GM12878 (cell line): ENCODE measurements at regions not wholly inside any gene's neighbourhood (a gene's known extent, or its start where the extent isn't known, plus 50 kb on each side); places are given as distances from the start of the nearest gene placed in this dataset.

Experiments used
- ATAC-seq: fragments of 200-7000 bp; cut with Tn5 transposase; 3 replicates; pipeline ENCODE4 v1.9.1; 2020; ENCODE audit warnings: mild to moderate bottlenecking, moderate library complexity
- BruUV-seq: library from RNA; stranded (reverse); fragments of 400-500 nt; replicated peaks from 2 replicates; lab custom pipeline; 2021; lab: Mats Ljungman, UMichigan
- CTCF ChIA-PET: fragments of 300-600 bp; sonication (Branson Sonifier 250); formaldehyde crosslinking; extraction: SDS; loops from one replicate; lab custom pipeline; 2021; ENCODE audit warnings: inconsistent platforms; lab: Yijun Ruan, JAX
- POLR2A ChIA-PET: fragments of 350-600 bp; formaldehyde crosslinking; extraction: SDS; loops from one replicate; lab custom pipeline; 2021; ENCODE audit warnings: inconsistent platforms; lab: Charles Lee
- RAD21 ChIA-PET: fragments of 300-600 bp; sonication (Branson Sonifier 250); formaldehyde crosslinking; loops from one replicate; lab custom pipeline; 2023; ENCODE audit warnings: antibody characterized with exemption; ENCODE audit not compliant: unreplicated experiment; lab: Charles Lee
- SMC1A ChIA-PET: fragments of 300-600 bp; sonication (Branson Sonifier 250); formaldehyde crosslinking; loops from one replicate; lab custom pipeline; 2023; ENCODE audit not compliant: unreplicated experiment, uncharacterized antibody; lab: Charles Lee
- DNase-seq: peaks from one replicate; pipeline ENCODE4 v3.0.0-alpha.2; 2011; ENCODE audit warnings: low read depth, low spot score
- FAIRE-seq: peaks from 3 replicates; lab custom pipeline; 2011; peaks lifted over from hg19 to GRCh38; lab: Jason Lieb, UNC
- H2AFZ ChIP-seq: 2 replicates; pipeline ENCODE4 v1.6.0; 2011; ENCODE audit warnings: low read depth, low read length, control low read depth; ENCODE audit not compliant: control insufficient read depth
- H3K27ac ChIP-seq: 2 replicates; pipeline ENCODE4 v1.5.1; 2011; ENCODE audit warnings: control low read depth; ENCODE audit not compliant: control insufficient read depth, insufficient read depth
- H3K27me3 ChIP-seq, 2 experiments: replicated peaks in 1 of 2; 2 replicates each; pipeline versions ENCODE4 v1.6.0 to v1.6.1; 2011; ENCODE audit warnings: low read length in 1 of 2; ENCODE audit not compliant: control insufficient read depth in 2 of 2, insufficient read depth in 2 of 2
- H3K36me3 ChIP-seq, 2 experiments: 2 replicates each; pipeline ENCODE4 v1.5.1; 2011; ENCODE audit warnings: low read length in 1 of 2; ENCODE audit not compliant: control insufficient read depth in 2 of 2, insufficient read depth in 2 of 2
- H3K4me1 ChIP-seq: 2 replicates; pipeline ENCODE4 v1.6.1; 2011; ENCODE audit warnings: mild to moderate bottlenecking, low read length, moderate library complexity, mixed read lengths; ENCODE audit not compliant: control insufficient read depth, insufficient read depth
- H3K4me2 ChIP-seq: 2 replicates; pipeline ENCODE4 v1.6.0; 2011; ENCODE audit warnings: control low read depth; ENCODE audit not compliant: control insufficient read depth, insufficient read depth
- H3K4me3 ChIP-seq: fragments of 200-600 bp; sonication (generic); 2 replicates; pipeline ENCODE4 v1.5.1; 2016
- H3K79me2 ChIP-seq: 2 replicates; pipeline ENCODE4 v1.6.0; 2011; ENCODE audit warnings: low read length; ENCODE audit not compliant: control insufficient read depth, insufficient read depth
- H3K9ac ChIP-seq: 2 replicates; pipeline ENCODE4 v1.8.0; 2011; ENCODE audit warnings: low read length, control low read depth, mixed read lengths; ENCODE audit not compliant: control insufficient read depth, insufficient read depth
- H3K9me3 ChIP-seq: replicated peaks from 3 replicates; pipeline ENCODE4 v1.5.1; 2011; ENCODE audit warnings: mild to moderate bottlenecking, low read length; ENCODE audit not compliant: control insufficient read depth, insufficient read depth
- H4K20me1 ChIP-seq: 2 replicates; pipeline ENCODE4 v1.6.0; 2011; ENCODE audit not compliant: control insufficient read depth, insufficient read depth
- GABPA ChIP-seq: IDR thresholded peaks from 2 replicates; pipeline ENCODE4 v1.6.1; 2014; ENCODE audit warnings: antibody characterized with exemption, low read depth, mild to moderate bottlenecking, inconsistent platforms
- HSF1 ChIP-seq: fragments of 150-350 bp; IDR thresholded peaks from 2 replicates; pipeline ENCODE4 v1.6.1; 2014; ENCODE audit warnings: mild to moderate bottlenecking, low read depth, low read length
- IKZF1 ChIP-seq: fragments of 450-650 bp; conservative IDR thresholded peaks from 2 replicates; pipeline ENCODE4 v1.6.1; 2017; ENCODE audit warnings: antibody characterized with exemption, mild to moderate bottlenecking
- RCOR1 ChIP-seq: conservative IDR thresholded peaks from 2 replicates; pipeline ENCODE4 v1.6.1; 2012; ENCODE audit warnings: low read depth, low read length, improper control_type of control experiment
- YBX1 ChIP-seq: fragments of 450-650 bp; IDR thresholded peaks from 2 replicates; pipeline ENCODE4 v1.6.1; 2016; ENCODE audit warnings: antibody characterized with exemption
- ZNF207 ChIP-seq: fragments of 450-650 bp; IDR thresholded peaks from 2 replicates; pipeline ENCODE4 v1.6.1; 2014; ENCODE audit warnings: antibody characterized with exemption, mild to moderate bottlenecking, borderline replicate concordance
- ZNF24 ChIP-seq: fragments of 450-650 bp; IDR thresholded peaks from 2 replicates; pipeline ENCODE4 v1.6.1; 2017; ENCODE audit warnings: antibody characterized with exemption, mild to moderate bottlenecking
- ZSCAN29 ChIP-seq: fragments of 450-650 bp; IDR thresholded peaks from 2 replicates; pipeline ENCODE4 v1.6.1; 2017; ENCODE audit warnings: mild to moderate bottlenecking, moderate library complexity
- WGBS: methylation state at CpG from one replicate; pipeline ENCODE4 v1.1.6; 2016; ENCODE audit warnings: low lambda C conversion rate; ENCODE audit not compliant: insufficient replicate concordance, insufficient coverage; ENCODE audit errors: missing lambda C conversion rate; 5-methylcytosine and 5-hydroxymethylcytosine counted together
- in situ Hi-C: fragments of 300-500 bp; cut with MboI; formaldehyde crosslinking; loops from 9 replicates; pipeline ENCODE4 v1.14.3; 2018; ENCODE audit warnings: mixed read lengths
- intact Hi-C: fragments of 100-400 bp; cut with micrococcal nuclease; formaldehyde crosslinking; loops from one replicate; pipeline ENCODE4 v1.14.2; 2022; ENCODE audit not compliant: unreplicated experiment
- TF ChIP-seq, protein P1 (sequence below): fragments of 450-650 bp; IDR thresholded peaks from 2 replicates; pipeline ENCODE4 v1.6.1; 2017; ENCODE audit warnings: mild to moderate bottlenecking, moderate library complexity

DNA sequence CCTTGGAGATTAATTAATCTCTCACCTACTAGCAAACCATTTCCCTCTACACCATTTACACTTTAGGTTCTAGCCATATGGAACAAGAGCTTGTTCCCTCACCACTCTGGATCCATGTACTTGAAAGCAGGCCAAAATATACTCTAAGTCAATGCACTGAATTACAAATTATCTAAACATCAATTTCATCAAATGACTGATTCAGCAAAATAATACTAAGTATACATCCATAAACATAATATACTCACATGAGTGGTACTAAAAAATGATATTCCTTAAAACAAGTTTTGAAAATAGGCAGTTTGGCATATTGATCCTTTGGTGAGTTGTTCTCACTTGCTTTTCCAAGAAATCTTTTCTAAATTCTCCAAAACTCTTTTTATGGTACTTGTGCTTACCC lies 459.7 kb upstream of the ZNF385D start (continued):
- no peak for TF ChIP-seq HSF1
- no peak for TF ChIP-seq IKZF1
- TF ChIP-seq RCOR1 = no peak
- TF ChIP-seq, protein P1, sequence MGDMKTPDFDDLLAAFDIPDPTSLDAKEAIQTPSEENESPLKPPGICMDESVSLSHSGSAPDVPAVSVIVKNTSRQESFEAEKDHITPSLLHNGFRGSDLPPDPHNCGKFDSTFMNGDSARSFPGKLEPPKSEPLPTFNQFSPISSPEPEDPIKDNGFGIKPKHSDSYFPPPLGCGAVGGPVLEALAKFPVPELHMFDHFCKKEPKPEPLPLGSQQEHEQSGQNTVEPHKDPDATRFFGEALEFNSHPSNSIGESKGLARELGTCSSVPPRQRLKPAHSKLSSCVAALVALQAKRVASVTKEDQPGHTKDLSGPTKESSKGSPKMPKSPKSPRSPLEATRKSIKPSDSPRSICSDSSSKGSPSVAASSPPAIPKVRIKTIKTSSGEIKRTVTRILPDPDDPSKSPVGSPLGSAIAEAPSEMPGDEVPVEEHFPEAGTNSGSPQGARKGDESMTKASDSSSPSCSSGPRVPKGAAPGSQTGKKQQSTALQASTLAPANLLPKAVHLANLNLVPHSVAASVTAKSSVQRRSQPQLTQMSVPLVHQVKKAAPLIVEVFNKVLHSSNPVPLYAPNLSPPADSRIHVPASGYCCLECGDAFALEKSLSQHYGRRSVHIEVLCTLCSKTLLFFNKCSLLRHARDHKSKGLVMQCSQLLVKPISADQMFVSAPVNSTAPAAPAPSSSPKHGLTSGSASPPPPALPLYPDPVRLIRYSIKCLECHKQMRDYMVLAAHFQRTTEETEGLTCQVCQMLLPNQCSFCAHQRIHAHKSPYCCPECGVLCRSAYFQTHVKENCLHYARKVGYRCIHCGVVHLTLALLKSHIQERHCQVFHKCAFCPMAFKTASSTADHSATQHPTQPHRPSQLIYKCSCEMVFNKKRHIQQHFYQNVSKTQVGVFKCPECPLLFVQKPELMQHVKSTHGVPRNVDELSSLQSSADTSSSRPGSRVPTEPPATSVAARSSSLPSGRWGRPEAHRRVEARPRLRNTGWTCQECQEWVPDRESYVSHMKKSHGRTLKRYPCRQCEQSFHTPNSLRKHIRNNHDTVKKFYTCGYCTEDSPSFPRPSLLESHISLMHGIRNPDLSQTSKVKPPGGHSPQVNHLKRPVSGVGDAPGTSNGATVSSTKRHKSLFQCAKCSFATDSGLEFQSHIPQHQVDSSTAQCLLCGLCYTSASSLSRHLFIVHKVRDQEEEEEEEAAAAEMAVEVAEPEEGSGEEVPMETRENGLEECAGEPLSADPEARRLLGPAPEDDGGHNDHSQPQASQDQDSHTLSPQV = no peak
- no peak for TF ChIP-seq YBX1
- no peak for TF ChIP-seq ZNF207

- intact Hi-C loops (no loop called here), in situ Hi-C loops (no loop called here)
- FAIRE-seq = no peak
- no peak overlapping the region for H3K9ac ChIP-seq
- CTCF ChIA-PET = no interaction called here
- RAD21 ChIA-PET = no interaction called here
- H3K4me3 ChIP-seq = no peak overlapping the region
- no peaks in the 10 kb centered on the region for H3K79me2 ChIP-seq
- ATAC-seq = no peak
- H3K9me3 ChIP-seq = no peaks in the 10 kb centered on the region
- 43% methylated on average over 3 of the region's 3 CpGs for WGBS
- POLR2A ChIA-PET = no interaction called here
- H3K4me2 ChIP-seq = no peak overlapping the region
- H3K36me3 ChIP-seq = no peaks in the 10 kb centered on the region
- no peak overlapping the region for H3K27ac ChIP-seq
- SMC1A ChIA-PET = no interaction called here
- no peak for TF ChIP-seq GABPA
- no peak for TF ChIP-seq ZNF24
- TF ChIP-seq ZSCAN29 = no peak
- no peaks in the 10 kb centered on the region for H3K27me3 ChIP-seq
- no peak for DNase-seq
- no TSS peak for BruUV-seq
- H2AFZ ChIP-seq = no peak overlapping the region
- no peaks in the 10 kb centered on the region for H4K20me1 ChIP-seq
- H3K4me1 ChIP-seq = no peaks in the 10 kb centered on the region
Measured at GRCh38 chr3:22216601-22217000, 465.6 kb upstream of the ZNF385D start.
